IgD-negative memory B cell (primary cell): ENCODE measurements at regions not wholly inside any gene's neighbourhood (a gene's known extent, or its start where the extent isn't known, plus 50 kb on each side); places are given as distances from the start of the nearest gene placed in this dataset.

Experiments
- H3K27ac Mint-ChIP-seq, 3 donors: one replicate each; pipeline ENCODE4 v1.8.0; 2020 to 2022; ENCODE audit warnings: mild to moderate bottlenecking in 3 of 3, mixed read lengths in 3 of 3, moderate library complexity in 1 of 3
- H3K27me3 Mint-ChIP-seq: one replicate; pipeline ENCODE4 v1.8.0; 2021; ENCODE audit warnings: mixed read lengths
- H3K36me3 Mint-ChIP-seq: one replicate; pipeline ENCODE4 v1.8.0; 2020; ENCODE audit warnings: mild to moderate bottlenecking, mixed read lengths
- H3K4me1 Mint-ChIP-seq, 3 donors: one replicate each; pipeline ENCODE4 v1.8.0; 2020 to 2022; ENCODE audit warnings: mixed read lengths in 3 of 3, mild to moderate bottlenecking in 1 of 3
- H3K4me3 Mint-ChIP-seq, 4 donors: one replicate each; pipeline ENCODE4 v1.8.0; 2020 to 2022; ENCODE audit warnings: mild to moderate bottlenecking in 4 of 4, mixed read lengths in 4 of 4, moderate library complexity in 3 of 4
- H3K9me3 Mint-ChIP-seq, 3 donors: one replicate each; pipeline ENCODE4 v1.8.0; 2020 to 2021; ENCODE audit warnings: mixed read lengths in 3 of 3, mild to moderate bottlenecking in 1 of 3

DNA sequence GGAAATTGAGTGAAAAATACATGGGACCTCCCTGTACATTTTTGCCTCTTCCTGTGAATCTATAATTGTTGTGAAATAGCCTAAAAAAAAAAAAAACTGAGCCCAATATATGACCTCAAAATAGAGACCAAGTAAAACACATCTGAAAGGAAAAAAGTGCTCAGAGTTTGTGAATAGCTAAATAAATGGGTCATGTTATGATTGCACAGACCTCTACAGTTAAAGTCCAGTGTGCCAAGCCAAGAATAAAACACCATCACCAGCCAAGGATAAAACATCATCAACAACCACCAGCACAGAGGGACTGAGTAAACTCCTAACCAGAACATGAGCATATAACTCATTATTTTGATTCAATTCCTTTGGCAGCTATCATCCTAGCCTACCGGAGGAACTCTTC, 115.6 kb upstream of the AGTR1 start:
- no peak overlapping the region for H3K27ac Mint-ChIP-seq
- H3K4me3 Mint-ChIP-seq, result no peak overlapping the region
- no peaks in the 10 kb centered on the region for H3K27me3 Mint-ChIP-seq
- peaks cover 1% of the 10 kb centered on the region for H3K36me3 Mint-ChIP-seq
- no peaks in the 10 kb centered on the region for H3K4me1 Mint-ChIP-seq
- H3K9me3 Mint-ChIP-seq, result no peaks in the 10 kb centered on the region

GRCh38 chr3:148583793-148584192, 113.9 kb upstream of the AGTR1 start:
- H3K4me1 Mint-ChIP-seq, result no peaks in the 10 kb centered on the region
- no peaks in the 10 kb centered on the region for H3K9me3 Mint-ChIP-seq

DNA sequence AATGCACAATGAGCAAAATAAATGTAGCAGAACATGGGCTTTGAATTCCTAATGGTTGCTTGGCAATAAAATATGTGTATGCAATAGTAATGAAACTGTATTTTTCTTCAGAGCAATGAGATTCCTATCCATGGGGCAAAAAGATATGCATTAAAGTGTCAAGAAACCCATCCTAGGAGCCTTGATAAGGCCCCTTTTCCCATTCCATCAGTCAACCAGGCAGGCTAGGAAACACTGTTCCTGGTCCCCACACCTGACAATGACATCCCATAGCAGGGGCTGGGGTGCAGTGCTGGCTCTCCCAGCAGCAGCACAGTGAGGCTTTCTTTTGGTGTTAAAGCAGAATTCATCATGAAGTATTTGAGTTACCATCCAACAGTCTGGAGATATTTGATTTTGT, 113.3 kb upstream of the AGTR1 start:
- no peaks in the 10 kb centered on the region for H3K27me3 Mint-ChIP-seq
- H3K9me3 Mint-ChIP-seq, result no peaks in the 10 kb centered on the region
- no peak overlapping the region for H3K4me3 Mint-ChIP-seq
- no peak overlapping the region for H3K27ac Mint-ChIP-seq
- no peaks in the 10 kb centered on the region for H3K4me1 Mint-ChIP-seq
- H3K36me3 Mint-ChIP-seq, result peaks cover 1% of the 10 kb centered on the region

More at GRCh38 chr3:148583793-148584192, 113.9 kb upstream of the AGTR1 start:
- Mint-ChIP-seq H3K4me3 (no peak overlapping the region), H3K36me3 (peaks cover 1% of the 10 kb centered on the region), H3K27me3 (no peaks in the 10 kb centered on the region), H3K27ac (no peak overlapping the region)

- H3K27ac Mint-ChIP-seq, result no peak overlapping the region
- H3K36me3 Mint-ChIP-seq, result peaks cover 1% of the 10 kb centered on the region
Measured at GRCh38 chr3:148585671-148586379, 111.9 kb upstream of the AGTR1 start.

GRCh38 chr3:148588291-148588690, 109.4 kb upstream of the AGTR1 start:
- H3K4me3 Mint-ChIP-seq, result no peak overlapping the region
- no peaks in the 10 kb centered on the region for H3K4me1 Mint-ChIP-seq
- H3K9me3 Mint-ChIP-seq, result peaks cover 0 to 1% (median 0%) of the 10 kb centered on the region in 3 donors
- peaks cover 1% of the 10 kb centered on the region for H3K36me3 Mint-ChIP-seq
- no peak overlapping the region for H3K27ac Mint-ChIP-seq
- H3K27me3 Mint-ChIP-seq, result no peaks in the 10 kb centered on the region

More at GRCh38 chr3:148585671-148586379, 111.9 kb upstream of the AGTR1 start:
- H3K4me1 Mint-ChIP-seq, result no peaks in the 10 kb centered on the region
- H3K27me3 Mint-ChIP-seq, result no peaks in the 10 kb centered on the region
- H3K4me3 Mint-ChIP-seq, result no peak overlapping the region
- H3K9me3 Mint-ChIP-seq, result no peaks in the 10 kb centered on the region

DNA sequence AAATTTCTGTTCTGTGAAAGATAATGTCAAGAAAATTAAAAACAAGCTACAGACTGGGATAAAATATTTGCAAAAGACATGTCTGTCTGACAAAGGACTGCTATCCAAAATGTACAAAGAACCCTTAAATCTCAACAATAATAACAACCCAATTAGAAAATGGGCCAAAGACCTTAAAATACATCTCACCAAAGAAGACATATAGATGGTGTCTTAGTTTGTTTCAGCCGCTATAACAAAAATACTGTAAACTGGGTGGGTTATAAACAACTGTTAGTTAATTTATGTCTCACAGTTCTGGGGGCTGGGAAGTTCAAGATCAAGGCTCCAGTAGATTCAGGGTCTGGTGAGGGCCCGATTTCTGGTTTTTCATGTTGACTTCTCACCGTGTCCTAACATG, 106.2 kb upstream of the AGTR1 start:
- H3K36me3 Mint-ChIP-seq, result no peaks in the 10 kb centered on the region
- H3K4me1 Mint-ChIP-seq, result no peaks in the 10 kb centered on the region
- no peak overlapping the region for H3K4me3 Mint-ChIP-seq
- no peaks in the 10 kb centered on the region for H3K27me3 Mint-ChIP-seq
- H3K9me3 Mint-ChIP-seq, result peaks cover 0 to 1% (median 0%) of the 10 kb centered on the region in 3 donors
- H3K27ac Mint-ChIP-seq, result no peak overlapping the region

DNA sequence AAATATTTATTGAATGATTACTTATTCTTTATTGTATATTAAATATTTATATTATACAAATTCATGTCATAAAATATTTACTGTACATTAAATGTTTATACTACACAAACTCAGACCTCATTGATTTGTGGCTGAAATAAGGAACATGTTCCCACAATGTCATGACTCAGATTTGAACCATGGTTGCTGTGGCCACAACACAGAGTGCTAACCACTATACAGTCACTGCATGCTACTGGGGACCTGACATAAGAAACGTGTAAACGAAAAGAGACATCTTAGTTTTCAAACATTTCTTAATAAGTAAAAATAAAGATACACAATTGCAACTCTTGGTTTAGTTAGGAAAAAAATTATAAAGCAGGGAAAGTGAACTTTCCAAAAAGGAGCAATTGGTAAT, 99.1 kb upstream of the AGTR1 start:
- Mint-ChIP-seq H3K4me3 (no peak overlapping the region), H3K27me3 (no peaks in the 10 kb centered on the region), H3K36me3 (no peaks in the 10 kb centered on the region), H3K4me1 (no peaks in the 10 kb centered on the region), H3K9me3 (peaks cover 0 to 6% (median 0%) of the 10 kb centered on the region in 3 donors), H3K27ac (no peak overlapping the region)

DNA sequence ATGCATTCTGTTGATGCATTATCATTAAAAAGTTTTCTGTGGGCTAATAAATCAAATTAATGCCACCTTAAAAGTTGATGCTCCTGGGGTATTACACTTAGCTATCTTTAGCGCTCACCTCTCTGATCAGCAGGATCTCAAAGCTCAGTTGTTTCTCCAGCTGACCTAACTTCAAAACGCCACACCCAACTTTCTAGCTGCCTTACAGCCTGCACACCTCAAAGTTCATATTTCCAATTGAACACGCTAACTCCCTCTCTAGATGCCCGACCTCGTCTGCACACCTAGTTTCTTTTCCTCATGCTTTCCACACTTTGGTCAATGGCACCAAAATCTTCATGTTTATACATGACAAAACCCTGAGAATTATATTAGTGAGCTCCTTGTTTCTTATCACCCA, 98.2 kb upstream of the AGTR1 start:
- no peaks in the 10 kb centered on the region for H3K27me3 Mint-ChIP-seq
- no peaks in the 10 kb centered on the region for H3K36me3 Mint-ChIP-seq
- H3K4me1 Mint-ChIP-seq, result no peaks in the 10 kb centered on the region
- no peak overlapping the region for H3K27ac Mint-ChIP-seq
- H3K9me3 Mint-ChIP-seq, result peaks cover 0 to 6% (median 0%) of the 10 kb centered on the region in 3 donors
- H3K4me3 Mint-ChIP-seq, result no peak overlapping the region

DNA sequence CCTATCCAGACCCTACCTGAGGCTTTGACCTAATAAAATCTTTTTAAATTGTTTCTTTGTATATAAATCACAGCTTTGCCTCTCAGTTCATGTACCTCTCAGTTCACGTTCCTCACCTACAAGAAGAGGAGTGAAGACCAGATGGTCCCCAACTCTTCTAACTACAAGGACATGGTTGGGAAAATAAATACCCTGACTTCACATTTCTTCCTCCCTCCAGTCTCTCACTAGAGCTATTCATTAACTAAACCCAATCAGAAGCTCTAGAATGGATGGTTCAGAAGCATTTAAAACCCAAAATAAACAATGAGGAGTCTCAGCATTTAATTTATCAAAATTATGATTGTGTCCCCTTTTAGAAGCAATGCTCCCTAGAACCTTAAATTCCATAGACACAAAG, 97.3 kb upstream of the AGTR1 start:
- Mint-ChIP-seq H3K4me3 (no peak overlapping the region), H3K9me3 (peaks cover 0 to 6% (median 0%) of the 10 kb centered on the region in 3 donors), H3K4me1 (no peaks in the 10 kb centered on the region), H3K27me3 (no peaks in the 10 kb centered on the region), H3K27ac (no peak overlapping the region), H3K36me3 (no peaks in the 10 kb centered on the region)

GRCh38 chr3:148600902-148601765, 96.6 kb upstream of the AGTR1 start:
- H3K9me3 Mint-ChIP-seq, result peaks cover 0 to 6% (median 0%) of the 10 kb centered on the region in 3 donors
- H3K4me1 Mint-ChIP-seq, result no peaks in the 10 kb centered on the region
- no peak overlapping the region for H3K4me3 Mint-ChIP-seq
- no peaks in the 10 kb centered on the region for H3K36me3 Mint-ChIP-seq
- H3K27ac Mint-ChIP-seq, result no peak overlapping the region
- H3K27me3 Mint-ChIP-seq, result no peaks in the 10 kb centered on the region

- H3K4me1 Mint-ChIP-seq, result no peaks in the 10 kb centered on the region
- peaks cover 0 to 6% (median 0%) of the 10 kb centered on the region in 3 donors for H3K9me3 Mint-ChIP-seq
- no peaks in the 10 kb centered on the region for H3K27me3 Mint-ChIP-seq
- H3K27ac Mint-ChIP-seq, result no peak overlapping the region
- no peaks in the 10 kb centered on the region for H3K36me3 Mint-ChIP-seq
- H3K4me3 Mint-ChIP-seq, result no peak overlapping the region
Measured at GRCh38 chr3:148601766-148602685, 95.7 kb upstream of the AGTR1 start.

- Mint-ChIP-seq H3K4me1 (no peaks in the 10 kb centered on the region), H3K9me3 (peaks cover 3 to 4% (median 3%) of the 10 kb centered on the region in 3 donors), H3K27me3 (no peaks in the 10 kb centered on the region), H3K4me3 (no peak overlapping the region), H3K27ac (no peak overlapping the region), H3K36me3 (no peaks in the 10 kb centered on the region)
Measured at GRCh38 chr3:148604270-148605085, 93.2 kb upstream of the AGTR1 start.

DNA sequence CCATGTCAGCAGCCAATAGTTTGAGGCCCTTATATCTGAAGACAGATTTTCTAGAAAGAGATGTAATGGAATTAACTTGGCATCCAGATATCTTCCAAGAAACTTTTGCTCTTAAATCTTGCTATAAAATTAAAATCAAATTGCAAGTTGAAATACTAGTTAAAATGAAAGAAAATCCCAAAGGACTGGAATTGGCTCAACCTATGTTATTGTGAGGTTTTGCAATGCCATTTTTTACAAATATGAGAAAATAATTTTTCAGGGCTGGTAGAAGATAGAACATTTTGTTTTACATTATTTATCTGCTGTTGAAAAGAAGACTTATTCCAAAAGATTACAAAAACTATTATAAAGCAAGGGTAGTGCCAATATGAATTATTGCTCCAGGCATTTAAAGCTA, 92.2 kb upstream of the AGTR1 start:
- H3K36me3 Mint-ChIP-seq, result no peaks in the 10 kb centered on the region
- peaks cover 0 to 3% (median 3%) of the 10 kb centered on the region in 3 donors for H3K9me3 Mint-ChIP-seq
- no peaks in the 10 kb centered on the region for H3K27me3 Mint-ChIP-seq
- H3K4me1 Mint-ChIP-seq, result no peaks in the 10 kb centered on the region
- no peak overlapping the region for H3K27ac Mint-ChIP-seq
- no peak overlapping the region for H3K4me3 Mint-ChIP-seq

DNA sequence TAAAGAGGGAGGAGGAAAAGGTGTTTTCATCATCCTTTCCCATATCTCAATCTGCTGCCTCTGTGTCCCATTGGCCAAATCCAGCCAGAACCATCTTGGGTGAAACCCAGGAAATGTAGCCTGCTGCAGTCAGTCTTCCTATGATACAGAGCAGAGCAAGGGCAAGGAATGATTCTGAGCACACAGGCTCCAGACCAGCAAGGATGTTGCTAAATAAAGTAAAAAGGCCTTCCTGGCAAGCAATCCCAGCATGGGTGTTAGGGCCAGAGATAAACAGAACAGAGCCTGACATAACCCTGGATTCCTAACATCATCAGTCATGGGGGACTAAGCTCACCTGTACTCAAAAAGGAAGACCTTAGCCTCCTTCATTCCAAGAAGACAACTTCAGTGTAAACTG, 90.7 kb upstream of the AGTR1 start:
- Mint-ChIP-seq H3K27ac (no peak overlapping the region), H3K4me3 (no peak overlapping the region), H3K4me1 (no peaks in the 10 kb centered on the region), H3K9me3 (peaks cover 0 to 3% (median 3%) of the 10 kb centered on the region in 3 donors), H3K36me3 (no peaks in the 10 kb centered on the region), H3K27me3 (no peaks in the 10 kb centered on the region)
